ENCODE measurements at regions not wholly inside any gene's neighbourhood (a gene's known extent, or its start where the extent isn't known, plus 50 kb on each side); places are given as distances from the start of the nearest gene placed in this dataset.

- no peak overlapping the region for H3K27ac ChIP-seq (ENCODE audit: low read length)
- no peaks in the 10 kb centered on the region for H3K27me3 ChIP-seq (ENCODE audit: low read depth, low read length)
- peaks cover 7% of the 10 kb centered on the region for H3K4me1 ChIP-seq (ENCODE audit: low read length)
- TF ChIP-seq EZH2phosphoT487 (IDR thresholded peaks at IDR 0.05; ENCODE audit: low read depth) (no peak), CTCF (IDR thresholded peaks at IDR 0.05; ENCODE audit: low read depth, low read length) (no peak)
- H4K20me1 ChIP-seq (ENCODE audit: insufficient read depth, low read length): no peaks in the 10 kb centered on the region
- H3K9me3 ChIP-seq (ENCODE audit: insufficient read depth, low read length): no peaks in the 10 kb centered on the region
- no peak overlapping the region for H3K4me2 ChIP-seq (ENCODE audit: low read length)
- H2AFZ ChIP-seq (ENCODE audit: low read depth, low read length): no peak overlapping the region
- H3K9ac ChIP-seq (ENCODE audit: low read length): no peak overlapping the region
- no peaks in the 10 kb centered on the region for H3K36me3 ChIP-seq (replicated peaks; ENCODE audit: low read depth, low read length)
- no peaks in the 10 kb centered on the region for H3K79me2 ChIP-seq (ENCODE audit: low read length)
- no peak overlapping the region for H3K4me3 ChIP-seq (ENCODE audit: low read length)
Observed at GRCh38 chrX:103886624-103887023, 54.6 kb upstream of the RAB9B start.

DNA sequence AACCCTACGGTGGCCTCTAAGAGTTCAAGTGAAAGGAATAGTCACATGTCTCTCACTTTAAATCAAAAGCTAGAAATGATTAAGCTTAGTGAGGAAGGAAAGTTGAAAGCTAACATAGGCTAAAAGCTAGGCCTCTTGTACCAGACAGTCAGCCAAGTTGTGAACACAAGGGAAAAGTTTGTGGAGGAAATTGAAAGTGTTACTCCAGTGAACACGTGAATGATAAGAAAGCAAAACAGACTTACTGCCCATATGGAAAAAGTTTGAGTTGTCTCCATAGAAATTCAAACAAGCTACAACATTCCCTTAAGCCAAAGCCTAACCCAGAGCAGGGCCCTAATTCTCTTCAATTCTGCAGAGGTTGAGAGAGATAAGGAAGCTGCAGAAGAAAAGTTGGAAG lies 51.5 kb upstream of the RAB9B start:
- H3K9ac ChIP-seq (ENCODE audit: low read length): no peak overlapping the region
- no peaks in the 10 kb centered on the region for H3K9me3 ChIP-seq (ENCODE audit: insufficient read depth, low read length)
- TF ChIP-seq EZH2phosphoT487 (IDR thresholded peaks at IDR 0.05; ENCODE audit: low read depth) (no peak), CTCF (IDR thresholded peaks at IDR 0.05; ENCODE audit: low read depth, low read length) (no peak)
- H4K20me1 ChIP-seq (ENCODE audit: insufficient read depth, low read length): no peaks in the 10 kb centered on the region
- peaks cover 7% of the 10 kb centered on the region for H3K4me1 ChIP-seq (ENCODE audit: low read length)
- H2AFZ ChIP-seq (ENCODE audit: low read depth, low read length): no peak overlapping the region
- H3K27me3 ChIP-seq (ENCODE audit: low read depth, low read length): no peaks in the 10 kb centered on the region
- no peak overlapping the region for H3K27ac ChIP-seq (ENCODE audit: low read length)
- no peaks in the 10 kb centered on the region for H3K36me3 ChIP-seq (replicated peaks; ENCODE audit: low read depth, low read length)
- no peak overlapping the region for H3K4me2 ChIP-seq (ENCODE audit: low read length)
- H3K79me2 ChIP-seq (ENCODE audit: low read length): no peaks in the 10 kb centered on the region
- no peak overlapping the region for H3K4me3 ChIP-seq (ENCODE audit: low read length)

GRCh38 chrX:103882999-103883398 lies 50.9 kb upstream of the RAB9B start:
- H4K20me1 ChIP-seq (ENCODE audit: insufficient read depth, low read length): no peaks in the 10 kb centered on the region
- no peaks in the 10 kb centered on the region for H3K27me3 ChIP-seq (ENCODE audit: low read depth, low read length)
- H3K79me2 ChIP-seq (ENCODE audit: low read length): no peaks in the 10 kb centered on the region
- peaks cover 7% of the 10 kb centered on the region for H3K4me1 ChIP-seq (ENCODE audit: low read length)
- no peaks in the 10 kb centered on the region for H3K36me3 ChIP-seq (replicated peaks; ENCODE audit: low read depth, low read length)
- H2AFZ ChIP-seq (ENCODE audit: low read depth, low read length): no peak overlapping the region
- no peak overlapping the region for H3K27ac ChIP-seq (ENCODE audit: low read length)
- TF ChIP-seq EZH2phosphoT487 (IDR thresholded peaks at IDR 0.05; ENCODE audit: low read depth) (no peak), CTCF (IDR thresholded peaks at IDR 0.05; ENCODE audit: low read depth, low read length) (no peak)
- H3K9ac ChIP-seq (ENCODE audit: low read length): no peak overlapping the region
- no peak overlapping the region for H3K4me2 ChIP-seq (ENCODE audit: low read length)
- no peak overlapping the region for H3K4me3 ChIP-seq (ENCODE audit: low read length)
- no peaks in the 10 kb centered on the region for H3K9me3 ChIP-seq (ENCODE audit: insufficient read depth, low read length)
